Testis (tissue), 2 donors: ENCODE measurements at regions not wholly inside any gene's neighbourhood (a gene's known extent, or its start where the extent isn't known, plus 50 kb on each side); places are given as distances from the start of the nearest gene placed in this dataset.

Source experiments
- POLR2A ChIP-seq: fragments of 450-650 bp; IDR thresholded peaks from one replicate; pipeline ENCODE4 v1.6.1; 2017; ENCODE audit warnings: antibody characterized with exemption, mild to moderate bottlenecking, moderate library complexity
- TF ChIP-seq, protein P1 (sequence below), 3 experiments: fragments of 450-650 bp in 2 of 3; fragments of 200-600 bp in 1 of 3; sonication (generic) in 1 of 3; IDR thresholded peaks; one replicate each; pipeline ENCODE4 v1.5.1; 2016 to 2019; ENCODE audit warnings: antibody characterized with exemption in 3 of 3, mild to moderate bottlenecking in 2 of 3, moderate library complexity in 1 of 3

DNA sequence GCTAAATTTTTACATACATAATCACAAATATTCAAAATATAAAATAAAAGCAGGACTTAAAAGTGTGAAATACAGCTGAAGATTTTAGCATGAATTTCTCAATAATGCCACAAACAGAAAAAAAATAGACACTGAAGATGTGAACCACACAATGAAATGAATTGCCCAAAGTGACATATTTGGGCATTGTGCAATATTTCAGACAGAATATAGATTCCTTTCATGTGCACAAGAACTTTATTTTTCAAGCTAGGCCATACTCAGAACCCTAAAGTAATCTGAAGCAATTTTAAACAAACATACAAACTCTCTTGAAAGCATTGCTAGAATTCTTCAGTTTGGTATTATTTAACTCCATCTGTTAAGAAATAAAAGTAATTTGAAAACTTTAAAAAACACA, 764.1 kb downstream of the STIM2 start:
- TF ChIP-seq, protein P1, sequence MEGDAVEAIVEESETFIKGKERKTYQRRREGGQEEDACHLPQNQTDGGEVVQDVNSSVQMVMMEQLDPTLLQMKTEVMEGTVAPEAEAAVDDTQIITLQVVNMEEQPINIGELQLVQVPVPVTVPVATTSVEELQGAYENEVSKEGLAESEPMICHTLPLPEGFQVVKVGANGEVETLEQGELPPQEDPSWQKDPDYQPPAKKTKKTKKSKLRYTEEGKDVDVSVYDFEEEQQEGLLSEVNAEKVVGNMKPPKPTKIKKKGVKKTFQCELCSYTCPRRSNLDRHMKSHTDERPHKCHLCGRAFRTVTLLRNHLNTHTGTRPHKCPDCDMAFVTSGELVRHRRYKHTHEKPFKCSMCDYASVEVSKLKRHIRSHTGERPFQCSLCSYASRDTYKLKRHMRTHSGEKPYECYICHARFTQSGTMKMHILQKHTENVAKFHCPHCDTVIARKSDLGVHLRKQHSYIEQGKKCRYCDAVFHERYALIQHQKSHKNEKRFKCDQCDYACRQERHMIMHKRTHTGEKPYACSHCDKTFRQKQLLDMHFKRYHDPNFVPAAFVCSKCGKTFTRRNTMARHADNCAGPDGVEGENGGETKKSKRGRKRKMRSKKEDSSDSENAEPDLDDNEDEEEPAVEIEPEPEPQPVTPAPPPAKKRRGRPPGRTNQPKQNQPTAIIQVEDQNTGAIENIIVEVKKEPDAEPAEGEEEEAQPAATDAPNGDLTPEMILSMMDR (IDR thresholded peaks at IDR 0.05) = no peak
- no peak for TF ChIP-seq POLR2A
